Embryonic facial prominence (tissue), 1 donor: ENCODE measurements at regions not wholly inside any gene's neighbourhood (a gene's known extent, or its start where the extent isn't known, plus 50 kb on each side); places are given as distances from the start of the nearest gene placed in this dataset.

Source experiments
- DNase-seq: peaks from one replicate; pipeline ENCODE4 v3.0.0-alpha.2; 2016; ENCODE audit errors: extremely low spot score

DNA sequence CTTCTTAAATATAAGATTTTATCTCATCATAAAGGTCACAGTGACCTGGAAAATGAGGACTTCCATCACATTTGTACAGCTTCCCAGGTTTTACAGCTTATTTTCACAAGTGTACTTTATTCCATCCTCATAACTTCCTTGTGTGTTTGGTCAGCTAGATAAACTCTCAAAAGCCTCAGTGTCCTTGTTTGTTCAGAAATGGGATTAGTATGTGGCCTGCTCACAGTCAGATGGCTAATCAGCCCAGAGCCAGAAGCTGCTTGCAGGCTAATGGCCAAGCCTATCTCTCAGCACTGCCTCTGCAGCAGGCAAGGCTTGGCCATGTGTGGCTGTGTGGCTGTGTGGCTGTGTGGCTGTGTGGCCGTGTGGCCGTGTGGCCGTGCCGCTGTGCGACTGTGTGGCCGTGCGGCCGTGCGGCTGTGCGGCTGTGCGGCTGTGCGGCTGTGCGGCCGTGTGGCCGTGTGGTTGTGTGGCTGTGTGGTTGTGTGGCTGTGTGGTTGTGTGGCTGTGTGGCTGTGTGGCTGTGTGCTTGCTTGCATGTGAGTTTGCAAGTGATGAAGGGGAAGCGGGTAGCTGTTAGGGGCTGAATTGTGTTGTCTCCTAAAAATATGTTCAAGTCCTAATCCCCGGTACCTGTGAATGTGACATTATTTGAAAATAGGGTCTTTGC, 233.0 kb upstream of the TNP1 start:
- no peak for DNase-seq

GRCh38 chr2:217091531-217091930, 231.7 kb upstream of the TNP1 start:
- DNase-seq = no peak

DNA sequence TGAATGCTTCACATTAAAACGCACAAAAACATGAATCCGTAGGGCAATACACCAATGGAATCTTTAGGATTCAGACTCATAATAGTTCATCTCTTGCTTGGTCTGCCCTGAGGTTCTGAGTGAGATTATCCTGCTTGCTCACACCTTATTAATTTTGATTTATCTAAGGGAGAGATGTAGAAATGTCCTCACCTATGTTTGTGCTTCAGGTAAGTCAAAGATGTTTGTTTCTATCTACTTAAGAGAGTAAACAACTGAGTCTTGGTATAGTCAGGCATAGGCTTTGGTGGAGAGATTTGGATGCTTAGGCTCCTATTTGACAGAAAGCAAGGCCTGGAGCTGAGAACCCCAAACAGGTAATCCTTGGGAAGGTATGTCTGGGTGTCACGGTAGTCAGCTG, 231.0 kb upstream of the TNP1 start:
- DNase-seq = no peak

DNA sequence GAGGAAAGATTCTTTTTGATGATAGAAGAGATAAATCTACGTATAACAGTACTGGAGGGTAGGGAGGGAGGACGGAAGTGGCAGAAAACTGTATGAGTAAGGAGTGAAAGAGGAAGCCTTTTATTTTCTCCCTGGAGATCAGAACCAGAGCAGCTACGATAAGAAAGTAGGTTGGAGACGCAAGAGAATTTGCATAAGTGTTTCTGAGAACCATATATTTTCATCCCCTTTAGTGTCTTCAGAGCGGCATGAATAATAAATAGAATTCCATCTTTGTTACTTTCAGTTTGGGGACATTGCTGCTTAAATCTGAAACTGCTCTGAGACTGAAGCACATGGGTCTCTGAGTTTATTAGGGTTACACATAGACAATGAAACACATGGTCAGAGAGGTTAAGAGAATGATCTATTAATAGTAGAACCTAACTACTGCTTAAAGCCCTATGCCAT, 230.2 kb upstream of the TNP1 start:
- no peak for DNase-seq

GRCh38 chr2:217086718-217087117, 226.9 kb upstream of the TNP1 start:
- DNase-seq = no peak

GRCh38 chr2:217086038-217086522, 226.2 kb upstream of the TNP1 start:
- no peak for DNase-seq

DNA sequence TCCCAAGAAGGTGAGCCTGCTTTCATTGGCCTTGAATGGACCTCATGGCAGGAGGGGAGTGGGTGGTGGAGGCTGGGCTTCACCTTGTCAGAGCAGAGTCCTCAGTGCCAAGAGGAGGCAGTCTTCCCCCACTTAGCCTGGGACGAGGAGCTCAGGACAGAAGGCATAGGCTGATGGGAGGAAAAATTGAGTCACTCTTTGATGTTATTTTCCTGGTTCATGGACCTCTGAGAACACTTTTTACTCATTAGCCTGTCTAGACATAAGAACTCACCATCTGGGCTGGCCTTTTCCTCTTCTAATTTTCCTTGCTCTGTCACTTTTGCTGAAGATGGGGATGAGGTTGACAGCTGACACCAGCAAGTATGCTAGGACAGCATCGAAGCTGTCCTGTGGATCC, 225.7 kb upstream of the TNP1 start:
- DNase-seq = no peak

DNA sequence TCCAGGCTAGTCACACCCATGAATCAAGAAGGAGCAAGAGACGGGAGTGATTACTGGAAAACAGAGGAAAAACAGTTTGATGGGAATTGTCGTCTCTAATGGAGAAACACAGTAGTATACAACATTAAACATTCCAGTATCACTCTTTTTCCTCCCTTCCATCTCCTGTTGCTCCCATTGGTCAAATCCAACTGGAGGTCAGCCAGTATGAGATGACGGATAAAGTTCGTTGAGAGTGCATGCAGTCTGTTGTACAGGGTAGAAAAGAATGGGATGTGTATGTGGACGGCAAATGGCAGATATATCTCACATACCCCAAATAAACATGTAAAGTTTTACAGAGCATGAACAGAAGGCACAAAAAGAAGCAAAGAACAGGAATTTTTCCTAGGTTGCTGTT, 221.9 kb upstream of the TNP1 start:
- no peak for DNase-seq

GRCh38 chr2:217079165-217079564, 219.3 kb upstream of the TNP1 start:
- no peak for DNase-seq

GRCh38 chr2:217077831-217078407, 218.1 kb upstream of the TNP1 start:
- DNase-seq = no peak

DNA sequence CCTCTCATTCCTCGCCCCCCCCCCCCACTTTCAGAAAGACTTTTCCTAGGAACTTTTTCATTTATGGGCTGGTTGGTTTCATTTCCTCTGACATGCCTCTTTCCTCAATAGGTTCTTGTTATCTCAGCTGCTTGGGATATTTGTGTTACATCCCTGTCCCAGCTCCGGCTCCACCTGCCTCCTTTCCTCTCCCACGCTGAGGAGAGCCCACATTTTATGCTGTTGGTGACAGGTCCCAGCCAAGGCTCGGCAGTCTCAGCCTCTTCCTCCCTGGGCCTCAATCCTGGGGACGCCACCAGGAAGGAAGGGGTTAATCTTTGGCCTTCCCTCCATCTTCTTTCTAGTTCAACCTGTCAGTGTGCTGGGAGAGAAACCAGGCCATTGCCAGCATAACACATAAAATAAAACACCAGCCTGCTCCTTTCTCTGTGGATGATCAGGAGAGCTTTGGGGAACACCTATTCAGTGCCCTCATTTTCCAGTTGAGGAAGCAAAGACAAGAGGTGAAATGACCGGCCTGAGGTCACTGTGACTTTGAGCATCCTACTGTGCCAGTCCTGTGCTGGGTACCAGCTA, 216.9 kb upstream of the TNP1 start:
- no peak for DNase-seq

GRCh38 chr2:217076058-217076435, 216.2 kb upstream of the TNP1 start:
- no peak for DNase-seq

- DNase-seq = no peak
Observed at GRCh38 chr2:217075268-217076057, 215.6 kb upstream of the TNP1 start.

- DNase-seq = no peak
Observed at GRCh38 chr2:217074576-217075255, 214.9 kb upstream of the TNP1 start.

- no peak for DNase-seq
Observed at GRCh38 chr2:217071416-217071815, 211.6 kb upstream of the TNP1 start.

DNA sequence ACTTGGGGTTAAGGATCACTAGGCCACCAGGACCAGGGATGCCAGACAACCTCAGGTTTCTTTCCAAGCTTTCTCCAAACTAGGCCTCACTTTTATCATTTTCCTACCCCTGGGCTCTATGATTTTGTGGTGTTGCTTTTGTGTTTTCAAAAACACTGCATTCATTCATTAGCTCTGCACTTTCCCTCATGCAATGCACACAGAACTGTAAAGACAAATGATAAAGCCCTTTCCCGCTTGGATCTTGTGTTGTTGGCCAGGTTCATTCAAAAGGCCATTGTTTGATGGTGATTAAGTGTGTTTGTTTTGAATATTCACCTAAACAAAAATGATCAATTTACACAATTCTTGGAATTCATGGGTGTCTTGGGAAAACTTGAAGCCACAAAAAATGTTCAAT, 210.7 kb upstream of the TNP1 start:
- no peak for DNase-seq

DNA sequence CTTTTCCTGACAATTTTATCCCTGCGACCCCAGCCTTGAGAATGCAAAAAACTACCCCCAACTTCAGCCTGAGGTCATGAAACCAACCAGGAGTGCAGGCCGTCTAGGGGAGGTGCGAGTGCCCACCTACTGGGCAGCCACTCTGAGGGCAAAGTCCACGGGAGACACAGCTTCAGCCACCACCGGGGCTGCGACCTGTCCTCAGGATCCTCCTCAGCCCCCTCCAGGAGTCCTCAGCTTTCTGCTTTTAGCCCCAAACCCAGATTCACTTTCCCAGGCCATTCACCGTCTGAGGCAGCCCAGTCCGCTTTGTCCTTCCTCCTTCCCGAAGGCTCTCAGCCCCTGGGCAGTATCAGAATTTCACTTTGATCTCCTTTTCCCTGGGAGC, 210.2 kb upstream of the TNP1 start:
- DNase-seq = no peak

- no peak for DNase-seq
Observed at GRCh38 chr2:217069263-217070042, 209.6 kb upstream of the TNP1 start.

DNA sequence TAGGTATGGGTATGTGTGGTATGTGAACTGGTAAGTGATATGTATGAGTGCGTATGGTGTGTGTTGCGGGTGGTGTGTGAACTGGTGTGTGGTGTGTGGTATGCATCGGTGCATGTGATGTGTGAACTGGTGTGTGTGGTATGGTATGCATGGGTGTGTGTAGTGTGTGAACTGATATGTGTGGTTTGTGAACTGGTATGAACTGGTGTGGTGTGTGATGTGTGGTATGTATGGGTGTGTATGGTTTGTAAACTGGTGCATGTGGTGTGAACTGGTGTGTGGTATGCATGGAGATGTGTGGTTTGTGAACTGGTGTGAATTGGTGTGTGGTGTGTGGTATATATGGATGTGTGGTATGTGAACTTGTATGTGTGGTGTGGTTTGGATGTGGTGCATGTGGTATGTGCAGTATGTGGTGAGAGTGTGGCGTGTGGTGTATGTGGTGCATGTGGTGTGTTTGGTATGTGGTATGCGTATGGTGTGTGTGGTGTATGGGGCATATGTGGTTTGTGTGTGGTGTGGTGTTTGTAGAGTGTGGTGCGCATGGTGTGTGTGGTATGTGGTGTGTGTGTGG, 208.9 kb upstream of the TNP1 start:
- DNase-seq = no peak

DNA sequence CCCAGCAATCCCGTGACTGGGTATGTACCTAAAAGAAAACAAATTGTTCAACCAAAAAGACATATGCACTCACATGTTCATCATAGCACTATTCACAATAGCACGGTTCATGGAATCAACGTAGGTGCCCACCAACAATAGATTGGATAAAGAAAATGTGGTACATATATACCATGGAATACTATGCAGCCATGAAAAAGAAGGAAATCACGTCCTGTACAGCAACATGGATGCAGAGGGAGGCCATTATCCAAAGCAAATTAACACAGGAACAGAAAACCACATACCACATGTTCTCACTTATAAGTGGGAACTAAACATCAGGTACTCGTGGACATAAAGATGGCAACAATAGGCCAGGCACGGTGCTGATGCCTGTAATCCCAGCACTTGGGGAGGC, 207.9 kb upstream of the TNP1 start:
- no peak for DNase-seq
